ENCODE measurements at regions not wholly inside any gene's neighbourhood (a gene's known extent, or its start where the extent isn't known, plus 50 kb on each side); places are given as distances from the start of the nearest gene placed in this dataset.

GRCh38 chr16:64397945-64398508 is 723.8 kb downstream of the CDH11 start:
- no peak for DNase-seq

GRCh38 chr16:64397042-64397441 is 724.8 kb downstream of the CDH11 start:
- no peak for DNase-seq

- DNase-seq, result no peak
Observed at GRCh38 chr16:64394061-64394460, 727.8 kb downstream of the CDH11 start.

GRCh38 chr16:64392456-64392855 is 729.4 kb downstream of the CDH11 start:
- DNase-seq, result no peak

- no peak for DNase-seq
Observed at GRCh38 chr16:64391063-64391600, 730.7 kb downstream of the CDH11 start.

GRCh38 chr16:64390102-64390501 is 731.8 kb downstream of the CDH11 start:
- DNase-seq, result no peak

GRCh38 chr16:64384636-64385035 is 737.2 kb downstream of the CDH11 start:
- DNase-seq, result no peak

GRCh38 chr16:64381979-64382378 is 739.9 kb downstream of the CDH11 start:
- no peak for DNase-seq

GRCh38 chr16:64380751-64381150 is 741.1 kb downstream of the CDH11 start:
- no peak for DNase-seq

- no peak for DNase-seq
Observed at GRCh38 chr16:64375391-64375980, 746.4 kb downstream of the CDH11 start.

GRCh38 chr16:64370112-64370511 is 751.8 kb downstream of the CDH11 start:
- no peak for DNase-seq

- DNase-seq, result no peak
Observed at GRCh38 chr16:64365448-64365931, 756.4 kb downstream of the CDH11 start.

GRCh38 chr16:64364894-64365293 is 757.0 kb downstream of the CDH11 start:
- no peak for DNase-seq

- no peak for DNase-seq
Observed at GRCh38 chr16:64364416-64364815, 757.4 kb downstream of the CDH11 start.

- DNase-seq, result no peak
Observed at GRCh38 chr16:64364016-64364415, 757.8 kb downstream of the CDH11 start.

GRCh38 chr16:64363039-64363438 is 758.8 kb downstream of the CDH11 start:
- DNase-seq, result no peak

- no peak for DNase-seq
Observed at GRCh38 chr16:64362193-64362592, 759.7 kb downstream of the CDH11 start.

- no peak for DNase-seq
Observed at GRCh38 chr16:64361753-64362152, 760.1 kb downstream of the CDH11 start.

- no peak for DNase-seq
Observed at GRCh38 chr16:64358291-64358690, 763.6 kb downstream of the CDH11 start.

GRCh38 chr16:64356267-64356666 is 765.6 kb downstream of the CDH11 start:
- no peak for DNase-seq

- DNase-seq, result no peak
Observed at GRCh38 chr16:64352246-64352645, 769.6 kb downstream of the CDH11 start.

- DNase-seq, result no peak
Observed at GRCh38 chr16:64351121-64351520, 770.7 kb downstream of the CDH11 start.

- no peak for DNase-seq
Observed at GRCh38 chr16:64346080-64346479, 775.8 kb downstream of the CDH11 start.

- no peak for DNase-seq
Observed at GRCh38 chr16:64345142-64345541, 776.7 kb downstream of the CDH11 start.
